ENCODE measurements at regions not wholly inside any gene's neighbourhood (a gene's known extent, or its start where the extent isn't known, plus 50 kb on each side); places are given as distances from the start of the nearest gene placed in this dataset.

GRCh38 chr10:9911488-9911887 is 1106.2 kb upstream of the CELF2 start:
- TF ChIP-seq POLR2AphosphoS5 (IDR thresholded peaks at IDR 0.05; ENCODE audit: insufficient read depth, low read depth, low read length) (no peak), POLR2A (IDR thresholded peaks at IDR 0.05; ENCODE audit: low read depth, low read length) (no peak), EZH2 (IDR thresholded peaks at IDR 0.05; ENCODE audit: borderline replicate concordance, low read depth, low read length, severe bottlenecking) (no peak), CTCF (IDR thresholded peaks at IDR 0.05; ENCODE audit: extremely low read depth in 1 of 2, insufficient read depth in 1 of 2, low read depth in 1 of 2, low read length in 2 of 2) (no peak)

Data from endothelial cell of umbilical vein (primary cell).